ENCODE measurements at regions not wholly inside any gene's neighbourhood (a gene's known extent, or its start where the extent isn't known, plus 50 kb on each side); places are given as distances from the start of the nearest gene placed in this dataset.
A peak's percentile ranks its signal among the peaks of the same experiment; 100 is the strongest.

DNA sequence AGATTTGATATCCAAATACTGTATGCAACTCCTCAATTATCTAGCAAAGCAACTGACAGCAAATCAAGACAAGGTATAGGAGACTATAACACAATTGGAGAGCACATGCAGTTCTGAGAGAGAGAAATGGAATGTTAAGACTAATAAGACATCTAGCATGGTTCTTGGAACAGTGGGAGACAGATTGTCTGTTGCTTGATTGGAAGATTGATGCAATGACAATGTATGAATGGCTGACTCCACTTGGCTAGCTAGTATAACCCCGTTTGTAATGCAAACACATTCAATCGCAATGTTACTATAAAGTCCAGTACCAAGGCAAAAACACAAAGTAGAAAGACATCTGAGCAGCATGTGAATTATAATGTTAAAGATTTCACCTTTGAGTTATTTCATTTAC is 179.3 kb downstream of the RPL10L start:
- Histone ChIP-seq H3K36me3 (no peaks in the 10 kb centered on the region), H3K27me3 (no peaks in the 10 kb centered on the region), H3K9me3 (no peaks in the 10 kb centered on the region), H3K4me1 (no peaks in the 10 kb centered on the region), H3K4me3 (ENCODE audit: low read depth, low read length) (no peak overlapping the region)
- no peak for DNase-seq
- TF ChIP-seq, protein P1, sequence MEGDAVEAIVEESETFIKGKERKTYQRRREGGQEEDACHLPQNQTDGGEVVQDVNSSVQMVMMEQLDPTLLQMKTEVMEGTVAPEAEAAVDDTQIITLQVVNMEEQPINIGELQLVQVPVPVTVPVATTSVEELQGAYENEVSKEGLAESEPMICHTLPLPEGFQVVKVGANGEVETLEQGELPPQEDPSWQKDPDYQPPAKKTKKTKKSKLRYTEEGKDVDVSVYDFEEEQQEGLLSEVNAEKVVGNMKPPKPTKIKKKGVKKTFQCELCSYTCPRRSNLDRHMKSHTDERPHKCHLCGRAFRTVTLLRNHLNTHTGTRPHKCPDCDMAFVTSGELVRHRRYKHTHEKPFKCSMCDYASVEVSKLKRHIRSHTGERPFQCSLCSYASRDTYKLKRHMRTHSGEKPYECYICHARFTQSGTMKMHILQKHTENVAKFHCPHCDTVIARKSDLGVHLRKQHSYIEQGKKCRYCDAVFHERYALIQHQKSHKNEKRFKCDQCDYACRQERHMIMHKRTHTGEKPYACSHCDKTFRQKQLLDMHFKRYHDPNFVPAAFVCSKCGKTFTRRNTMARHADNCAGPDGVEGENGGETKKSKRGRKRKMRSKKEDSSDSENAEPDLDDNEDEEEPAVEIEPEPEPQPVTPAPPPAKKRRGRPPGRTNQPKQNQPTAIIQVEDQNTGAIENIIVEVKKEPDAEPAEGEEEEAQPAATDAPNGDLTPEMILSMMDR (IDR thresholded peaks at IDR 0.05; ENCODE audit: low read depth, low read length) = no peak

DNA sequence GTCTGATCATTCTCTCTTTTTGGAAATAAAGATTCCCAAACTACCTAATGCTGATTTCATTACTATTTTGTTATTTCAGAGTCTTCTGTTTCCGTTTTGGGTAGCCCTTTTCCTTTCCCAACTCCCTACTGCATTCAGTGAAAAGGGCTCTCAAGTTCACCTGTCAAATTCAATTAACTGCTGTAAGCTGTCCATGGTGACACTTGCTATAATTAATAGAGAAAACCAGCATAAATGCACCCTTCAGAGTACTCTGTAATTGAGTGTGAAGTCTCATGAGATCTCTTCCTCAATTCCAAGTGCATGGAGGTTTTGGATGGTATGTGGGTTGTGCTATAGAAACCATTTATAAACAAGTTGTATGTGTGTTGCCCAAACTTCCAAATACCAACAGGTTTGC is 187.2 kb downstream of the RPL10L start:
- H3K4me3 ChIP-seq (ENCODE audit: low read depth, low read length) = no peak overlapping the region
- H3K4me1 ChIP-seq = no peaks in the 10 kb centered on the region
- H3K27me3 ChIP-seq = no peaks in the 10 kb centered on the region
- H3K9me3 ChIP-seq = no peaks in the 10 kb centered on the region
- H3K36me3 ChIP-seq = no peaks in the 10 kb centered on the region
- DNase-seq = no peak
- TF ChIP-seq, protein P1 (IDR thresholded peaks at IDR 0.05; ENCODE audit: low read depth, low read length) = no peak

DNA sequence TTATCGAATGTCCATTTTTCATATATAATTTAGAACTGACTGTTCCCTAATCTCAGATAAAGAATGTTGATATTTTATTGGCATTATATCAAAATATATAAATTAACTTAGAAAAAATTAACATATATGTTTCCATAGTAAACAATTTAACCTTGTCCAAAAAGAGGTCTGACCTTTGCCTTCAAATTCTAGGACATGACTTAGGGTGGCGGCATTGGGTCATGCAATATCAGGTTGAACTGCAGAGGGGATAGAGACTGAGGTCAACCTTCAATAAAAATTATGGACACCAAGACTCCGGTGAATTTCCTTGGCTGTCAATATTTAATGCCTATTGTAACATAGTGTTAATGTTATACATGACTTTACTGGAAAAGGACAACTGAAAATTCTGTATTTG is 199.8 kb downstream of the RPL10L start:
- Histone ChIP-seq H3K36me3 (no peaks in the 10 kb centered on the region), H3K4me3 (ENCODE audit: low read depth, low read length) (no peak overlapping the region), H3K9me3 (no peaks in the 10 kb centered on the region), H3K4me1 (no peaks in the 10 kb centered on the region), H3K27me3 (no peaks in the 10 kb centered on the region)
- DNase-seq = no peak
- TF ChIP-seq, protein P1 (IDR thresholded peaks at IDR 0.05; ENCODE audit: low read depth, low read length) = no peak

DNA sequence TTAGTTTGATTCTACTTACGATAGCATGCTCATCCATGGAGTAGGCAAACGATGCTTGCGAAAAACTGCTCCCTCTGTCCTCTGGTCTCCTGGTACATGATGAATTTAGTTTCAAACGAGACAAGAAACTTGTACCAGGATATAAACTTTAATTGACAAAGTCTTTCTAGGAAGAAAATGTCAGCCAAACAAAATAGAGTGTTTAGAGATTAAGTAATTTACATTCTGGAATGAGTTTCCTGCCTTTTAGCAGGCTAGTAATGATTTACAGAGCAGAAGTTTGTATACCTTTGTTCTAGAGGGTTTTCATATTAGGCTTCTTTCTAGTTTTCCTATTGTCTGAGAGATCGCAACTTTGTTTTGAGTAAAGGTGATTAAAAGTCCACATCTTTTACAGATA is 206.9 kb downstream of the RPL10L start:
- H3K4me3 ChIP-seq (ENCODE audit: low read depth, low read length) = no peak overlapping the region
- no peaks in the 10 kb centered on the region for H3K27me3 ChIP-seq
- no peaks in the 10 kb centered on the region for H3K4me1 ChIP-seq
- DNase-seq = no peak
- H3K9me3 ChIP-seq = no peaks in the 10 kb centered on the region
- TF ChIP-seq, protein P1 (IDR thresholded peaks at IDR 0.05; ENCODE audit: low read depth, low read length) = no peak
- H3K36me3 ChIP-seq = no peaks in the 10 kb centered on the region

DNA sequence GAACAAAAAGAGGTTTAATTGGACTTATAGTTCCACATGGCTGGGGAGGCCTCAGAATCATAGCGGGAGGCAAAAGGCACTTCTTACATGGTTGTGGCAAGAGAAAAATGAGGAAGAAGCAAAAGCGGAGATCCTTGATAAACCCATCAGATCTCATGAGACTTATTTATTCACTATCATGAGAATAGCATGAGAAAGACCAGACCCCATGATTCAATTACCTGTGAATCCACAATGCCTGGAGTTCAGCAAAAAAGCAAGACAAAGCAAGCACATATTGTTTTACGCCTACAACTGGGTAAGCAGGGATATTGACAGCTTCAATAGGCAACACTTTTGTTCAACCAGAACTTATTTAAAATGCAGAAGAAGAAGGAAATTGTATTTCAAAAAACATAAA is 218.2 kb downstream of the RPL10L start:
- peak; percentile 36 for DNase-seq
- TF ChIP-seq, protein P1 (IDR thresholded peaks at IDR 0.05; ENCODE audit: low read depth, low read length) = no peak
- H3K9me3 ChIP-seq = no peaks in the 10 kb centered on the region
- H3K36me3 ChIP-seq = no peaks in the 10 kb centered on the region
- peaks cover 27% of the 10 kb centered on the region for H3K4me1 ChIP-seq
- no peak overlapping the region for H3K4me3 ChIP-seq (ENCODE audit: low read depth, low read length)
- no peaks in the 10 kb centered on the region for H3K27me3 ChIP-seq

DNA sequence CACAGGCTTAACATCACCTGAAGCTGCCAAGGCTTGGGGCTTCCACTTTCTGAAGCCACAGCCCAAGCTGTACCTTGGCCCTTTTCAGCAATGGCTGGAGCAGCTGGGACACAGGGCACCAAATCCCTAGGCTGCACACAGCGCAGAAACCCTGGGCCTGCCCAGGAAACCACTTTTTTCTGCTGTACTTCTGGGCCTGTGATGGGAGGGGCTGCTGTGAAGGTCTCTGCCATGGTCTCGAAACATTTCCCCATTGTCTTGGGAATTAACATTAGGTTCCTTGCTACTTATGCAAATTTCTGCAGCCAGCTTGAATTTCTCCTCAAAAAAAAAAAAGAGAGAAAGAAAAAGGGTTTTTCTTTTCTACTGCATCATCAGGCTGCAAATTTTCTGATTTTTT is 219.1 kb downstream of the RPL10L start:
- no peak for DNase-seq

More for the DNA sequence above, 219.1 kb downstream of the RPL10L start:
- Histone ChIP-seq H3K27me3 (no peaks in the 10 kb centered on the region), H3K9me3 (no peaks in the 10 kb centered on the region), H3K4me3 (ENCODE audit: low read depth, low read length) (no peak overlapping the region), H3K4me1 (peaks cover 27% of the 10 kb centered on the region), H3K36me3 (no peaks in the 10 kb centered on the region)
- TF ChIP-seq, protein P1 (IDR thresholded peaks at IDR 0.05; ENCODE audit: low read depth, low read length) = no peak
